NCI-H1694 (cell line): ENCODE measurements at regions not wholly inside any gene's neighbourhood (a gene's known extent, or its start where the extent isn't known, plus 50 kb on each side); places are given as distances from the start of the nearest gene placed in this dataset.

ENCODE experiments used
- DNase-seq: peaks from one replicate; lab custom pipeline; 2025; lab: John Stamatoyannopoulos, UW

GRCh38 chr6:134708079-134708478 lies 241.8 kb downstream of the ALDH8A1 start:
- no peak for DNase-seq

GRCh38 chr6:134707342-134708031 lies 242.4 kb downstream of the ALDH8A1 start:
- DNase-seq: no peak

- no peak for DNase-seq
Observed at GRCh38 chr6:134706806-134707205, 243.1 kb downstream of the ALDH8A1 start.

- no peak for DNase-seq
Observed at GRCh38 chr6:134706153-134706552, 243.7 kb downstream of the ALDH8A1 start.

GRCh38 chr6:134703206-134703605 lies 246.7 kb downstream of the ALDH8A1 start:
- no peak for DNase-seq

GRCh38 chr6:134702279-134702678 lies 247.6 kb downstream of the ALDH8A1 start:
- no peak for DNase-seq

- DNase-seq: no peak
Observed at GRCh38 chr6:134701301-134701700, 248.6 kb downstream of the ALDH8A1 start.

GRCh38 chr6:134698228-134698627 lies 251.7 kb downstream of the ALDH8A1 start:
- DNase-seq: no peak

GRCh38 chr6:134692008-134692407 lies 257.9 kb downstream of the ALDH8A1 start:
- no peak for DNase-seq

- no peak for DNase-seq
Observed at GRCh38 chr6:134691180-134691579, 258.7 kb downstream of the ALDH8A1 start.

- DNase-seq: no peak
Observed at GRCh38 chr6:134690048-134690447, 259.9 kb downstream of the ALDH8A1 start.

GRCh38 chr6:134689641-134690040 lies 260.3 kb downstream of the ALDH8A1 start:
- DNase-seq: no peak

- DNase-seq: no peak
Observed at GRCh38 chr6:134689177-134689576, 260.7 kb downstream of the ALDH8A1 start.

GRCh38 chr6:134686071-134686470 lies 263.8 kb downstream of the ALDH8A1 start:
- DNase-seq: no peak

- DNase-seq: no peak
Observed at GRCh38 chr6:134684423-134684795, 265.5 kb downstream of the ALDH8A1 start.

- DNase-seq: no peak
Observed at GRCh38 chr6:134683783-134684422, 266.0 kb downstream of the ALDH8A1 start.

GRCh38 chr6:134680433-134680832 lies 269.5 kb downstream of the ALDH8A1 start:
- no peak for DNase-seq

GRCh38 chr6:134680021-134680420 lies 269.9 kb downstream of the ALDH8A1 start:
- no peak for DNase-seq

GRCh38 chr6:134678436-134678889 lies 271.4 kb downstream of the ALDH8A1 start:
- peak; percentile 16 for DNase-seq

- peak; percentile 35 for DNase-seq
Observed at GRCh38 chr6:134676307-134677281, 273.3 kb downstream of the ALDH8A1 start.

- no peak for DNase-seq
Observed at GRCh38 chr6:134675110-134676054, 274.5 kb downstream of the ALDH8A1 start.
